HepG2 (cell line): ENCODE measurements at regions not wholly inside any gene's neighbourhood (a gene's known extent, or its start where the extent isn't known, plus 50 kb on each side); places are given as distances from the start of the nearest gene placed in this dataset.

Experiments
- ATAC-seq: fragments of 200-7000 bp; cut with Tn5 transposase; 3 replicates; pipeline ENCODE4 v1.9.1; 2020; ENCODE audit warnings: mild to moderate bottlenecking, moderate library complexity
- BruUV-seq: library from RNA; stranded (reverse); fragments of 400-500 nt; replicated peaks from 2 replicates; lab custom pipeline; 2021; lab: Mats Ljungman, UMichigan
- CTCF ChIA-PET: fragments of 300-600 bp; formaldehyde crosslinking; extraction: SDS; loops from one replicate; lab custom pipeline; 2021; ENCODE audit warnings: low total read pairs, inconsistent platforms, low intra/inter-chr PET ratio; lab: Yijun Ruan, JAX
- POLR2A ChIA-PET: fragments of 350-600 bp; sonication (Branson Sonifier 250); formaldehyde crosslinking; loops from one replicate; lab custom pipeline; 2020; ENCODE audit warnings: antibody characterized with exemption, inconsistent platforms; lab: Yijun Ruan, JAX
- DNase-seq: peaks from one replicate; pipeline ENCODE4 v3.0.0-alpha.2; 2015; ENCODE audit warnings: low spot score
- FAIRE-seq: peaks from 3 replicates; lab custom pipeline; 2011; peaks lifted over from hg19 to GRCh38; lab: Jason Lieb, UNC
- H2AFZ ChIP-seq: one replicate; pipeline ENCODE4 v1.6.1; 2011; ENCODE audit warnings: low read length, inconsistent platforms
- H3K27ac ChIP-seq: fragments of 300-600 bp; 3 replicates; pipeline ENCODE4 v1.8.0; 2011; ENCODE audit warnings: mixed run types, mild to moderate bottlenecking, mixed read lengths, low read length, inconsistent platforms; ENCODE audit not compliant: insufficient read depth; ENCODE audit errors: extremely low read length
- H3K27me3 ChIP-seq, 2 experiments: fragments of 200-600 bp in 1 of 2; 2 replicates in 1 of 2; 3 replicates in 1 of 2; pipeline versions ENCODE4 v1.6.0 to v1.8.0; 2011; ENCODE audit warnings: low read length in 2 of 2, mild to moderate bottlenecking in 2 of 2, moderate library complexity in 2 of 2, inconsistent platforms in 1 of 2; ENCODE audit not compliant: insufficient read depth in 2 of 2, control insufficient read depth in 1 of 2
- H3K36me3 ChIP-seq, 2 experiments: fragments of 200-600 bp in 1 of 2; replicated peaks in 1 of 2; 2 replicates in 1 of 2; 3 replicates in 1 of 2; pipeline versions ENCODE4 v1.5.1 to v1.8.0; 2011; ENCODE audit warnings: low read length in 2 of 2, inconsistent platforms in 1 of 2; ENCODE audit not compliant: insufficient read depth in 2 of 2, control insufficient read depth in 1 of 2
- H3K4me1 ChIP-seq: 2 replicates; pipeline ENCODE4 v1.5.1; 2012; ENCODE audit warnings: low read length, inconsistent platforms; ENCODE audit not compliant: insufficient read depth
- H3K4me2 ChIP-seq: 2 replicates; pipeline ENCODE4 v1.6.0; 2011; ENCODE audit warnings: low read depth, low read length, inconsistent platforms
- H3K4me3 ChIP-seq, 3 experiments: fragments of 200-600 bp in 1 of 3; sonication (generic), shearing (Covaris generic) in 1 of 3; replicated peaks in 1 of 3; 2 replicates each; pipeline ENCODE4 v1.5.1; 2011 to 2016; ENCODE audit warnings: low read length in 3 of 3, inconsistent platforms in 2 of 3, low read depth in 2 of 3, mild to moderate bottlenecking in 2 of 3, control low read depth in 1 of 3, mixed read lengths in 1 of 3; ENCODE audit not compliant: insufficient read depth in 1 of 3
- H3K79me2 ChIP-seq: one replicate; pipeline ENCODE4 v1.6.1; 2011; ENCODE audit warnings: low read length, inconsistent platforms; ENCODE audit not compliant: insufficient read depth
- H3K9ac ChIP-seq: 2 replicates; pipeline ENCODE4 v1.6.0; 2011; ENCODE audit warnings: mild to moderate bottlenecking, low read depth, low read length, inconsistent platforms; ENCODE audit not compliant: insufficient read depth
- H3K9me3 ChIP-seq: 2 replicates; pipeline ENCODE4 v1.5.1; 2012; ENCODE audit warnings: mild to moderate bottlenecking, low read length
- H4K20me1 ChIP-seq: 2 replicates; pipeline ENCODE4 v1.6.0; 2011; ENCODE audit warnings: inconsistent platforms, mild to moderate bottlenecking, low read length, moderate library complexity; ENCODE audit not compliant: insufficient read depth
- CBX1 ChIP-seq: IDR thresholded peaks from one replicate; pipeline ENCODE4 v1.6.1; 2016; ENCODE audit warnings: antibody characterized with exemption, low read depth
- EED ChIP-seq: sonication (generic); formaldehyde crosslinking; IDR thresholded peaks from 2 replicates; pipeline ENCODE4 v1.5.0; 2020; ENCODE audit warnings: mild to moderate bottlenecking, missing genetic modification reagents
- GZF1 ChIP-seq: sonication (generic); formaldehyde crosslinking; IDR thresholded peaks from 2 replicates; pipeline ENCODE4 v1.5.1; 2020; ENCODE audit warnings: mild to moderate bottlenecking, missing genetic modification reagents
- HOXD1 ChIP-seq: sonication (generic); formaldehyde crosslinking; IDR thresholded peaks from 2 replicates; pipeline ENCODE4 v1.5.0; 2020; ENCODE audit warnings: missing genetic modification reagents
- KMT2A ChIP-seq: sonication (generic); formaldehyde crosslinking; IDR thresholded peaks from 2 replicates; pipeline ENCODE4 v1.4.0; 2020; ENCODE audit warnings: missing genetic modification reagents
- MAF1 ChIP-seq: sonication (generic); formaldehyde crosslinking; IDR thresholded peaks from 2 replicates; pipeline ENCODE4 v1.5.0; 2020; ENCODE audit warnings: missing genetic modification reagents, borderline replicate concordance
- NCOA2 ChIP-seq: sonication (generic); formaldehyde crosslinking; IDR thresholded peaks from 2 replicates; pipeline ENCODE4 v1.8.0; 2022; ENCODE audit warnings: inconsistent platforms
- RNF2 ChIP-seq: fragments of 450-650 bp; conservative IDR thresholded peaks from 2 replicates; pipeline ENCODE4 v1.6.1; 2016; ENCODE audit warnings: low read depth
- SMAD1 ChIP-seq: sonication (generic); formaldehyde crosslinking; IDR thresholded peaks from 2 replicates; pipeline ENCODE4 v1.4.0; 2020; ENCODE audit warnings: missing genetic modification reagents, low read depth, mild to moderate bottlenecking, borderline replicate concordance
- SOX6 ChIP-seq, 2 experiments: fragments of 450-650 bp in 1 of 2; sonication (generic) in 1 of 2; formaldehyde crosslinking in 1 of 2; IDR thresholded peaks; 2 replicates each; pipeline versions ENCODE4 v1.4.0 to v1.6.1; 2017 to 2020; ENCODE audit warnings: antibody characterized with exemption in 1 of 2, mild to moderate bottlenecking in 1 of 2, missing genetic modification reagents in 1 of 2
- SP1 ChIP-seq, 2 experiments: fragments of 450-650 bp in 1 of 2; sonication (generic) in 1 of 2; formaldehyde crosslinking in 1 of 2; IDR thresholded peaks; 2 replicates each; pipeline versions ENCODE4 v1.4.0 to v1.6.1; 2016 to 2020; ENCODE audit warnings: missing genetic modification reagents in 1 of 2
- TSC22D2 ChIP-seq: sonication (generic); formaldehyde crosslinking; IDR thresholded peaks from 2 replicates; pipeline ENCODE4 v1.5.1; 2020; ENCODE audit warnings: missing genetic modification reagents, mild to moderate bottlenecking, borderline replicate concordance
- ZNF446 ChIP-seq: sonication (generic); formaldehyde crosslinking; IDR thresholded peaks from 2 replicates; pipeline ENCODE4 v1.5.0; 2020; ENCODE audit warnings: mild to moderate bottlenecking, missing genetic modification reagents
- ZNF557 ChIP-seq: sonication (generic); formaldehyde crosslinking; IDR thresholded peaks from 2 replicates; pipeline ENCODE4 v1.4.0; 2020; ENCODE audit warnings: missing genetic modification reagents
- ZNF75D ChIP-seq: sonication (generic); formaldehyde crosslinking; IDR thresholded peaks from 2 replicates; pipeline ENCODE4 v1.8.1; 2023; ENCODE audit warnings: missing genetic modification reagents, mild to moderate bottlenecking, borderline replicate concordance
- ZNF775 ChIP-seq: sonication (generic); formaldehyde crosslinking; IDR thresholded peaks from 2 replicates; pipeline ENCODE4 v1.4.0; 2020; ENCODE audit warnings: missing genetic modification reagents, mild to moderate bottlenecking, moderate library complexity, borderline replicate concordance
- WGBS: methylation state at CpG from one replicate; pipeline ENCODE4 v1.1.6; 2017; ENCODE audit warnings: low lambda C conversion rate; 5-methylcytosine and 5-hydroxymethylcytosine counted together
- in situ Hi-C: cut with HindIII; loops from 2 replicates; pipeline ENCODE4 v1.10.0; 2017; ENCODE audit warnings: low pct_unique_long_range_greater_than_20kb; ENCODE audit not compliant: extremely low pct_ligation_motif_present
- intact Hi-C: fragments of 100-400 bp; cut with micrococcal nuclease; formaldehyde crosslinking; loops from one replicate; pipeline ENCODE4 v1.10.0; 2022; ENCODE audit not compliant: unreplicated experiment
- TF ChIP-seq, protein P1 (sequence below): sonication (generic); formaldehyde crosslinking; IDR thresholded peaks from 2 replicates; pipeline ENCODE4 v1.9.0; 2021; ENCODE audit warnings: mild to moderate bottlenecking, missing genetic modification reagents
- TF ChIP-seq, protein P2 (sequence below): sonication (generic); formaldehyde crosslinking; IDR thresholded peaks from 2 replicates; pipeline ENCODE4 v1.9.0; 2022; ENCODE audit warnings: missing genetic modification reagents, mild to moderate bottlenecking, borderline replicate concordance

DNA sequence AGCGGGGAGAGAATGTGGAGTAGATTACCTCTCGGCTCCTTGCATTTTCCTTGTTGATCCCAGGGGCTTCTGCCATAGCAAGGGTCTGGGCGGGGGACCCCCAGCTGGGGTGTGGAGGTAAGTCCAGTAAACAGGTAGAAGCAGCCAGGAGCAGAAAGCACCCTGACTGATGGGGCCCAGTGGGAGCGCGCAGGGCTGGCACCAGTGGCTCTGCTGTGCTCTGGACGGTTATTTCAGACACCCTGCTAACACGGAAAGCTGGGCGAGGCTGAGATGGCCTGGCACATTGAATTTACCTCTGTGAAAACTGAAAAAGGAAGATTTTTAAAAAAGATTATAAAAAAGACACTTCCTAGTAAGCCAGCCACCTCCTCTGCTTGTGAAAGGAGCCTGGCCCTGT is 88.4 kb upstream of the CALM2 start:
- H3K4me1 ChIP-seq: peaks cover 61% of the 10 kb centered on the region
- in situ Hi-C loops (no loop called here), intact Hi-C loops (loop anchor here (2.0 to 5.0 kb wide), 2 partner anchors 37 to 276 kb away; no protein-coding TSS in a partner anchor)
- FAIRE-seq (no peak), ATAC-seq (peak; percentile 55), DNase-seq (no peak)
- H3K4me2 ChIP-seq: peak overlapping the region; percentile 74
- H3K9me3 ChIP-seq: no peaks in the 10 kb centered on the region
- no peak overlapping the region for H2AFZ ChIP-seq
- H3K27ac ChIP-seq: no peak overlapping the region
- peak overlapping the region; percentile 24 for H3K9ac ChIP-seq
- 0 out of 5 replicates have a peak, but pooled peaks cover 0 to 2% of the 10 kb centered on the region in 2 experiments for H3K27me3 ChIP-seq
- H3K36me3 ChIP-seq: no peaks in the 10 kb centered on the region
- H4K20me1 ChIP-seq: no peaks in the 10 kb centered on the region
- H3K4me3 ChIP-seq: peak overlapping the region; percentile 20 to 48 (median 30); a peak in 5 of 6 replicates
- CTCF ChIA-PET: interaction anchor here (0.6 kb wide), 1 partner anchor 87 kb away, joined by 3 read pairs; no protein-coding TSS in a partner anchor
- BruUV-seq: no TSS peak
- 37% methylated on average over 8 of the region's 8 CpGs for WGBS
- POLR2A ChIA-PET: interaction anchor here (1.0 to 1.4 kb wide), 2 partner anchors 39 to 49 kb away, joined by 3 read pairs; no protein-coding TSS in a partner anchor
- H3K79me2 ChIP-seq: no peaks in the 10 kb centered on the region
- TF ChIP-seq, protein P1, sequence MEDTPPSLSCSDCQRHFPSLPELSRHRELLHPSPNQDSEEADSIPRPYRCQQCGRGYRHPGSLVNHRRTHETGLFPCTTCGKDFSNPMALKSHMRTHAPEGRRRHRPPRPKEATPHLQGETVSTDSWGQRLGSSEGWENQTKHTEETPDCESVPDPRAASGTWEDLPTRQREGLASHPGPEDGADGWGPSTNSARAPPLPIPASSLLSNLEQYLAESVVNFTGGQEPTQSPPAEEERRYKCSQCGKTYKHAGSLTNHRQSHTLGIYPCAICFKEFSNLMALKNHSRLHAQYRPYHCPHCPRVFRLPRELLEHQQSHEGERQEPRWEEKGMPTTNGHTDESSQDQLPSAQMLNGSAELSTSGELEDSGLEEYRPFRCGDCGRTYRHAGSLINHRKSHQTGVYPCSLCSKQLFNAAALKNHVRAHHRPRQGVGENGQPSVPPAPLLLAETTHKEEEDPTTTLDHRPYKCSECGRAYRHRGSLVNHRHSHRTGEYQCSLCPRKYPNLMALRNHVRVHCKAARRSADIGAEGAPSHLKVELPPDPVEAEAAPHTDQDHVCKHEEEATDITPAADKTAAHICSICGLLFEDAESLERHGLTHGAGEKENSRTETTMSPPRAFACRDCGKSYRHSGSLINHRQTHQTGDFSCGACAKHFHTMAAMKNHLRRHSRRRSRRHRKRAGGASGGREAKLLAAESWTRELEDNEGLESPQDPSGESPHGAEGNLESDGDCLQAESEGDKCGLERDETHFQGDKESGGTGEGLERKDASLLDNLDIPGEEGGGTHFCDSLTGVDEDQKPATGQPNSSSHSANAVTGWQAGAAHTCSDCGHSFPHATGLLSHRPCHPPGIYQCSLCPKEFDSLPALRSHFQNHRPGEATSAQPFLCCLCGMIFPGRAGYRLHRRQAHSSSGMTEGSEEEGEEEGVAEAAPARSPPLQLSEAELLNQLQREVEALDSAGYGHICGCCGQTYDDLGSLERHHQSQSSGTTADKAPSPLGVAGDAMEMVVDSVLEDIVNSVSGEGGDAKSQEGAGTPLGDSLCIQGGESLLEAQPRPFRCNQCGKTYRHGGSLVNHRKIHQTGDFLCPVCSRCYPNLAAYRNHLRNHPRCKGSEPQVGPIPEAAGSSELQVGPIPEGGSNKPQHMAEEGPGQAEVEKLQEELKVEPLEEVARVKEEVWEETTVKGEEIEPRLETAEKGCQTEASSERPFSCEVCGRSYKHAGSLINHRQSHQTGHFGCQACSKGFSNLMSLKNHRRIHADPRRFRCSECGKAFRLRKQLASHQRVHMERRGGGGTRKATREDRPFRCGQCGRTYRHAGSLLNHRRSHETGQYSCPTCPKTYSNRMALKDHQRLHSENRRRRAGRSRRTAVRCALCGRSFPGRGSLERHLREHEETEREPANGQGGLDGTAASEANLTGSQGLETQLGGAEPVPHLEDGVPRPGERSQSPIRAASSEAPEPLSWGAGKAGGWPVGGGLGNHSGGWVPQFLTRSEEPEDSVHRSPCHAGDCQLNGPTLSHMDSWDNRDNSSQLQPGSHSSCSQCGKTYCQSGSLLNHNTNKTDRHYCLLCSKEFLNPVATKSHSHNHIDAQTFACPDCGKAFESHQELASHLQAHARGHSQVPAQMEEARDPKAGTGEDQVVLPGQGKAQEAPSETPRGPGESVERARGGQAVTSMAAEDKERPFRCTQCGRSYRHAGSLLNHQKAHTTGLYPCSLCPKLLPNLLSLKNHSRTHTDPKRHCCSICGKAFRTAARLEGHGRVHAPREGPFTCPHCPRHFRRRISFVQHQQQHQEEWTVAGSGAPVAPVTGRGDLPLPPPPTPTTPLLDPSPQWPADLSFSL (CRISPR knock-in tag): no peak
- TF ChIP-seq, protein P2, sequence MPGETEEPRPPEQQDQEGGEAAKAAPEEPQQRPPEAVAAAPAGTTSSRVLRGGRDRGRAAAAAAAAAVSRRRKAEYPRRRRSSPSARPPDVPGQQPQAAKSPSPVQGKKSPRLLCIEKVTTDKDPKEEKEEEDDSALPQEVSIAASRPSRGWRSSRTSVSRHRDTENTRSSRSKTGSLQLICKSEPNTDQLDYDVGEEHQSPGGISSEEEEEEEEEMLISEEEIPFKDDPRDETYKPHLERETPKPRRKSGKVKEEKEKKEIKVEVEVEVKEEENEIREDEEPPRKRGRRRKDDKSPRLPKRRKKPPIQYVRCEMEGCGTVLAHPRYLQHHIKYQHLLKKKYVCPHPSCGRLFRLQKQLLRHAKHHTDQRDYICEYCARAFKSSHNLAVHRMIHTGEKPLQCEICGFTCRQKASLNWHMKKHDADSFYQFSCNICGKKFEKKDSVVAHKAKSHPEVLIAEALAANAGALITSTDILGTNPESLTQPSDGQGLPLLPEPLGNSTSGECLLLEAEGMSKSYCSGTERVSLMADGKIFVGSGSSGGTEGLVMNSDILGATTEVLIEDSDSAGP (CRISPR knock-in tag): 0 out of 2 replicates have a peak, but pooled peaks have one; percentile 7
- TF ChIP-seq NCOA2 (CRISPR knock-in tag) (no peak), CBX1 (no peak), SMAD1 (no peak), GZF1 (CRISPR knock-in tag) (no peak), MAF1 (CRISPR knock-in tag) (no peak), ZNF446 (CRISPR knock-in tag) (no peak), TSC22D2 (no peak), RNF2 (no peak), ZNF75D (CRISPR knock-in tag) (0 out of 2 replicates have a peak, but pooled peaks have one; percentile 32), SP1 (IDR thresholded peaks at IDR 0.05) (no peak), SP1 (CRISPR knock-in tag; IDR thresholded peaks at IDR 0.05) (no peak), EED (CRISPR knock-in tag) (no peak), KMT2A (CRISPR knock-in tag) (0 out of 2 replicates have a peak, but pooled peaks have one; percentile 5), SOX6 (IDR thresholded peaks at IDR 0.05) (no peak), SOX6 (CRISPR knock-in tag; IDR thresholded peaks at IDR 0.05) (no peak), ZNF775 (CRISPR knock-in tag) (0 out of 2 replicates have a peak, but pooled peaks have one; percentile 10), HOXD1 (no peak), ZNF557 (CRISPR knock-in tag) (no peak)
